ENCODE measurements at regions not wholly inside any gene's neighbourhood (a gene's known extent, or its start where the extent isn't known, plus 50 kb on each side); places are given as distances from the start of the nearest gene placed in this dataset.

- H3K27ac Mint-ChIP-seq: no peak overlapping the region
- Histone ChIP-seq H3K27ac (ENCODE audit: low read depth in 1 of 2, low read length in 2 of 2) (no peak overlapping the region), H3K4me1 (ENCODE audit: insufficient read depth, low read length) (no peaks in the 10 kb centered on the region), H3K27me3 (ENCODE audit: control insufficient read depth in 1 of 2, insufficient read depth in 2 of 2, low read length in 2 of 2) (no peaks in the 10 kb centered on the region), H3K9me3 (ENCODE audit: control insufficient read depth in 1 of 2, insufficient read depth in 1 of 2, low read length in 2 of 2) (peaks cover 0 to under 1% of the 10 kb centered on the region in 2 experiments), H3K4me3 (ENCODE audit: low read length) (no peak overlapping the region), H3K36me3 (ENCODE audit: insufficient read depth, low read length) (no peaks in the 10 kb centered on the region)
- ATAC-seq (ENCODE audit: poor library complexity): no peak
- no peak overlapping the region for H3K4me3 Mint-ChIP-seq
- no peaks in the 10 kb centered on the region for H3K4me1 Mint-ChIP-seq (ENCODE audit: low read depth)
- H3K27me3 Mint-ChIP-seq: no peaks in the 10 kb centered on the region
- CTCF ChIA-PET: no interaction called here
- no peak for TF ChIP-seq CTCF (IDR thresholded peaks at IDR 0.05)
- intact Hi-C loops (cut with DNase I, micrococcal nuclease): loop anchor here in 1 of 2 experiments (10.0 kb wide), 1 partner anchor 62 kb away; no protein-coding TSS in a partner anchor
- no peaks in the 10 kb centered on the region for H3K36me3 Mint-ChIP-seq (ENCODE audit: low read depth)
- POLR2A ChIA-PET: no interaction called here
- H3K9me3 Mint-ChIP-seq: no peaks in the 10 kb centered on the region
- DNase-seq: no peak
These were observed 564.9 kb upstream of the MEX3C start for GRCh38 chr18:51762373-51762772.

GRCh38 chr18:51765606-51766360 lies 568.3 kb upstream of the MEX3C start:
- Mint-ChIP-seq H3K36me3 (ENCODE audit: low read depth) (no peaks in the 10 kb centered on the region), H3K27me3 (no peaks in the 10 kb centered on the region), H3K27ac (no peak overlapping the region), H3K9me3 (no peaks in the 10 kb centered on the region), H3K4me3 (no peak overlapping the region), H3K4me1 (ENCODE audit: low read depth) (no peaks in the 10 kb centered on the region)
- ChIA-PET CTCF (no interaction called here), POLR2A (no interaction called here)
- DNase-seq (no peak), ATAC-seq (ENCODE audit: poor library complexity) (no peak)
- Histone ChIP-seq H3K36me3 (ENCODE audit: insufficient read depth, low read length) (no peaks in the 10 kb centered on the region), H3K4me3 (ENCODE audit: low read length) (no peak overlapping the region), H3K27ac (ENCODE audit: low read depth in 1 of 2, low read length in 2 of 2) (no peak overlapping the region), H3K9me3 (ENCODE audit: control insufficient read depth in 1 of 2, insufficient read depth in 1 of 2, low read length in 2 of 2) (peaks cover 0 to 5% of the 10 kb centered on the region in 2 experiments), H3K27me3 (ENCODE audit: control insufficient read depth in 1 of 2, insufficient read depth in 2 of 2, low read length in 2 of 2) (no peaks in the 10 kb centered on the region), H3K4me1 (ENCODE audit: insufficient read depth, low read length) (no peaks in the 10 kb centered on the region)
- no peak for TF ChIP-seq CTCF (IDR thresholded peaks at IDR 0.05)
- intact Hi-C loops (cut with DNase I, micrococcal nuclease): loop anchor here in 1 of 2 experiments (10.0 kb wide), 1 partner anchor 59 kb away; no protein-coding TSS in a partner anchor

- H3K4me1 ChIP-seq (ENCODE audit: insufficient read depth, low read length): no peaks in the 10 kb centered on the region
- CTCF ChIA-PET: no interaction called here
- H3K4me3 Mint-ChIP-seq: no peak overlapping the region
These were observed 569.8 kb upstream of the MEX3C start for GRCh38 chr18:51767293-51767692.

More at GRCh38 chr18:51767293-51767692, 569.8 kb upstream of the MEX3C start:
- ATAC-seq (ENCODE audit: poor library complexity) (no peak), DNase-seq (no peak)
- H3K36me3 Mint-ChIP-seq (ENCODE audit: low read depth): no peaks in the 10 kb centered on the region
- H3K27me3 Mint-ChIP-seq: peaks cover 3% of the 10 kb centered on the region
- Histone ChIP-seq H3K27me3 (ENCODE audit: control insufficient read depth in 1 of 2, insufficient read depth in 2 of 2, low read length in 2 of 2) (no peaks in the 10 kb centered on the region), H3K4me3 (ENCODE audit: low read length) (no peak overlapping the region), H3K36me3 (ENCODE audit: insufficient read depth, low read length) (no peaks in the 10 kb centered on the region), H3K9me3 (ENCODE audit: control insufficient read depth in 1 of 2, insufficient read depth in 1 of 2, low read length in 2 of 2) (peaks cover 0 to 5% of the 10 kb centered on the region in 2 experiments), H3K27ac (ENCODE audit: low read depth in 1 of 2, low read length in 2 of 2) (no peak overlapping the region)
- intact Hi-C loops (cut with DNase I, micrococcal nuclease): loop anchor here in 1 of 2 experiments (10.0 kb wide), 1 partner anchor 58 kb away; no protein-coding TSS in a partner anchor
- POLR2A ChIA-PET: no interaction called here
- H3K27ac Mint-ChIP-seq: no peak overlapping the region
- H3K4me1 Mint-ChIP-seq (ENCODE audit: low read depth): no peaks in the 10 kb centered on the region
- no peak for TF ChIP-seq CTCF (IDR thresholded peaks at IDR 0.05)
- H3K9me3 Mint-ChIP-seq: no peaks in the 10 kb centered on the region

All from CD4-positive, alpha-beta T cell (primary cell).